MM.1S (cell line): ENCODE measurements at regions not wholly inside any gene's neighbourhood (a gene's known extent, or its start where the extent isn't known, plus 50 kb on each side); places are given as distances from the start of the nearest gene placed in this dataset.
"Not testable (repeated sequence)": the region's sequence is repeated elsewhere in the genome, so short reads cannot be mapped to it uniquely, and the experiment has no call there.

Experiments used
- DNase-seq: peaks from one replicate; pipeline ENCODE4 v3.0.0-alpha.2; 2015
- H2AFZ ChIP-seq: fragments of 300-600 bp; sonication (generic); 2 replicates; pipeline ENCODE4 v1.6.0; 2016; ENCODE audit warnings: antibody characterized with exemption, low read length
- H3F3A ChIP-seq: fragments of 300-600 bp; sonication (generic); 2 replicates; pipeline ENCODE4 v1.6.1; 2016; ENCODE audit warnings: mild to moderate bottlenecking, antibody characterized with exemption, low read length, moderate library complexity, mixed read lengths; ENCODE audit not compliant: insufficient read depth
- H3K27ac ChIP-seq: fragments of 300-600 bp; sonication (generic); 2 replicates; pipeline ENCODE4 v1.5.1; 2016; ENCODE audit warnings: mild to moderate bottlenecking, low read length
- H3K27me3 ChIP-seq: fragments of 300-600 bp; sonication (generic); replicated peaks from 2 replicates; pipeline ENCODE4 v1.6.0; 2016; ENCODE audit warnings: low read length; ENCODE audit not compliant: insufficient read depth
- H3K36me3 ChIP-seq: fragments of 300-600 bp; sonication (generic); replicated peaks from 2 replicates; pipeline ENCODE4 v1.6.1; 2016; ENCODE audit warnings: mild to moderate bottlenecking, low read length, mixed read lengths; ENCODE audit not compliant: insufficient read depth
- H3K4me1 ChIP-seq: fragments of 300-600 bp; sonication (generic); 2 replicates; pipeline ENCODE4 v1.6.1; 2016; ENCODE audit warnings: low read length, mixed read lengths
- H3K4me2 ChIP-seq: fragments of 300-600 bp; sonication (generic); 2 replicates; pipeline ENCODE4 v1.6.0; 2016; ENCODE audit warnings: low read depth, low read length
- H3K4me3 ChIP-seq: fragments of 300-600 bp; sonication (generic); 2 replicates; pipeline ENCODE4 v1.5.1; 2016; ENCODE audit warnings: low read length, mixed read lengths
- H3K79me2 ChIP-seq: fragments of 300-600 bp; sonication (generic); 2 replicates; pipeline ENCODE4 v1.6.1; 2016; ENCODE audit warnings: mixed run types, low read length, mixed read lengths
- H3K9ac ChIP-seq: fragments of 300-600 bp; sonication (generic); 2 replicates; pipeline ENCODE4 v1.6.1; 2016; ENCODE audit warnings: low read length, mixed read lengths
- H3K9me2 ChIP-seq: fragments of 300-600 bp; sonication (generic); replicated peaks from 2 replicates; pipeline ENCODE4 v1.6.1; 2016; ENCODE audit warnings: mild to moderate bottlenecking, low read length, mixed read lengths; ENCODE audit not compliant: insufficient read depth
- H3K9me3 ChIP-seq: fragments of 300-600 bp; sonication (generic); replicated peaks from 2 replicates; pipeline ENCODE4 v1.6.1; 2016; ENCODE audit warnings: mild to moderate bottlenecking, low read length, mixed read lengths; ENCODE audit not compliant: insufficient read depth
- H4K20me1 ChIP-seq: fragments of 300-600 bp; sonication (generic); 2 replicates; pipeline ENCODE4 v1.6.1; 2016; ENCODE audit warnings: mild to moderate bottlenecking, low read length, moderate library complexity, mixed read lengths; ENCODE audit not compliant: insufficient read depth
- CTCF ChIP-seq: fragments of 300-600 bp; sonication (generic); IDR thresholded peaks from 2 replicates; pipeline ENCODE4 v1.5.1; 2016; ENCODE audit warnings: antibody characterized with exemption, low read length, mixed read lengths
- EZH2 ChIP-seq: fragments of 300-600 bp; sonication (generic); optimal IDR thresholded peaks from 2 replicates; pipeline ENCODE3; 2017; ENCODE audit warnings: low read depth, mild to moderate bottlenecking, antibody characterized with exemption, low read length, mixed read lengths
- EZH2phosphoT487 ChIP-seq: fragments of 300-600 bp; sonication (generic); IDR thresholded peaks from 2 replicates; pipeline ENCODE4 v1.6.1; 2018; ENCODE audit warnings: antibody characterized with exemption, low read length

GRCh38 chrX:98231003-98231402 is 1347.3 kb downstream of the RPA4 start:
- Histone ChIP-seq H3F3A (no peaks in the 10 kb centered on the region), H3K27me3 (no peaks in the 10 kb centered on the region), H3K36me3 (no peaks in the 10 kb centered on the region)

GRCh38 chrX:98240061-98240460 is 1356.4 kb downstream of the RPA4 start:
- not testable (repeated sequence) for H3K9me3 ChIP-seq, H3K36me3 ChIP-seq, H3K9me2 ChIP-seq

More at GRCh38 chrX:98231003-98231402, 1347.3 kb downstream of the RPA4 start:
- H3K4me1 ChIP-seq = no peaks in the 10 kb centered on the region
- TF ChIP-seq EZH2phosphoT487 = no peak
- no peak for TF ChIP-seq EZH2
- TF ChIP-seq CTCF = no peak
- H3K79me2 ChIP-seq = no peaks in the 10 kb centered on the region
- no peaks in the 10 kb centered on the region for H3K9me3 ChIP-seq
- no peak for DNase-seq
- H3K27ac ChIP-seq = no peak overlapping the region
- H3K4me3 ChIP-seq = no peak overlapping the region
- no peak overlapping the region for H2AFZ ChIP-seq
- no peaks in the 10 kb centered on the region for H3K9me2 ChIP-seq
- no peak overlapping the region for H3K9ac ChIP-seq
- no peak overlapping the region for H3K4me2 ChIP-seq
- no peaks in the 10 kb centered on the region for H4K20me1 ChIP-seq

GRCh38 chrX:98263135-98263534 is 1379.4 kb downstream of the RPA4 start:
- no peak overlapping the region for H3K4me2 ChIP-seq
- TF ChIP-seq EZH2 = no peak
- TF ChIP-seq CTCF = no peak
- TF ChIP-seq EZH2phosphoT487 = no peak
- H3F3A ChIP-seq = no peaks in the 10 kb centered on the region
- no peak overlapping the region for H2AFZ ChIP-seq
- H3K9me3 ChIP-seq = no peaks in the 10 kb centered on the region
- H3K4me3 ChIP-seq = no peak overlapping the region
- H3K9me2 ChIP-seq = no peaks in the 10 kb centered on the region
- H3K9ac ChIP-seq = no peak overlapping the region
- no peaks in the 10 kb centered on the region for H4K20me1 ChIP-seq
- no peaks in the 10 kb centered on the region for H3K4me1 ChIP-seq
- H3K36me3 ChIP-seq = no peaks in the 10 kb centered on the region
- DNase-seq = no peak
- H3K27me3 ChIP-seq = no peaks in the 10 kb centered on the region
- H3K27ac ChIP-seq = no peak overlapping the region
- no peaks in the 10 kb centered on the region for H3K79me2 ChIP-seq

More at GRCh38 chrX:98240061-98240460, 1356.4 kb downstream of the RPA4 start:
- not testable (repeated sequence) for H3K27me3 ChIP-seq, H3K4me2 ChIP-seq, H4K20me1 ChIP-seq, H3K27ac ChIP-seq, H3K79me2 ChIP-seq, H3K4me3 ChIP-seq, H3K4me1 ChIP-seq, DNase-seq, H3K9ac ChIP-seq, H3F3A ChIP-seq, H2AFZ ChIP-seq

DNA sequence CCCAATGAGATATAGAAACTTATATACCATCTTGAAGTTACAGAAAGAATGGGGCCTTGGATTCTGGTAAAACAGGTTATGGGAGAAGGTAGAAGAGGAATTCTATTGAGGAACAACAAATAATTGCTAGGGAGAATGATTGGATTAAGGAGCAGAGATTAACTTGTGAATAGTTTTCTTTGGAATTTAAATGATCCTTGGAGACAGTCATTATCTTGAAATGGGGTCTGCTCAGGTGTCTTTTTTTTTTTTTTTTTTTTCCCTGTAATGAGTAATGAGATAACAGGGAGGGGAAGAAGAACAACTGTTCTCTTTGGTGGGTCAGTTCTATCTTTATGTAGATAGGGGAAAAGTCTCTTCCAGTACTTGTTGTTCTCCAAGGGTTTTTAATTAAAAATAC is 1406.0 kb downstream of the RPA4 start:
- no peak for DNase-seq
- no peaks in the 10 kb centered on the region for H3K79me2 ChIP-seq
- H3K4me1 ChIP-seq = no peaks in the 10 kb centered on the region
- no peaks in the 10 kb centered on the region for H3K36me3 ChIP-seq
- no peak for TF ChIP-seq EZH2phosphoT487
- no peak for TF ChIP-seq EZH2
- TF ChIP-seq CTCF = no peak
- no peak overlapping the region for H3K4me3 ChIP-seq
- no peaks in the 10 kb centered on the region for H3K9me2 ChIP-seq
- no peaks in the 10 kb centered on the region for H3K27me3 ChIP-seq
- no peaks in the 10 kb centered on the region for H4K20me1 ChIP-seq
- no peaks in the 10 kb centered on the region for H3K9me3 ChIP-seq
- no peaks in the 10 kb centered on the region for H3F3A ChIP-seq
- H2AFZ ChIP-seq = no peak overlapping the region
- no peak overlapping the region for H3K9ac ChIP-seq
- no peak overlapping the region for H3K4me2 ChIP-seq
- H3K27ac ChIP-seq = no peak overlapping the region
